ENCODE measurements at regions not wholly inside any gene's neighbourhood (a gene's known extent, or its start where the extent isn't known, plus 50 kb on each side); places are given as distances from the start of the nearest gene placed in this dataset.

GRCh38 chr9:70478963-70479641, 64.6 kb upstream of the KLF9 start:
- Mint-ChIP-seq H3K27ac (no peak overlapping the region), H3K27me3 (no peaks in the 10 kb centered on the region), H3K36me3 (no peaks in the 10 kb centered on the region), H3K9me3 (no peaks in the 10 kb centered on the region), H3K4me1 (peaks cover 4% of the 10 kb centered on the region), H3K4me3 (no peak overlapping the region)
- no peak for DNase-seq

GRCh38 chr9:70477907-70478480, 63.5 kb upstream of the KLF9 start:
- no peak for DNase-seq
- Mint-ChIP-seq H3K27me3 (no peaks in the 10 kb centered on the region), H3K4me1 (no peaks in the 10 kb centered on the region), H3K4me3 (no peak overlapping the region), H3K36me3 (no peaks in the 10 kb centered on the region), H3K9me3 (no peaks in the 10 kb centered on the region), H3K27ac (no peak overlapping the region)

GRCh38 chr9:70477146-70477745, 62.8 kb upstream of the KLF9 start:
- Mint-ChIP-seq H3K36me3 (no peaks in the 10 kb centered on the region), H3K9me3 (no peaks in the 10 kb centered on the region), H3K4me1 (no peaks in the 10 kb centered on the region), H3K27me3 (no peaks in the 10 kb centered on the region), H3K27ac (no peak overlapping the region), H3K4me3 (no peak overlapping the region)
- DNase-seq, result no peak

- Mint-ChIP-seq H3K27ac (no peak overlapping the region), H3K4me1 (peaks cover 9% of the 10 kb centered on the region), H3K36me3 (no peaks in the 10 kb centered on the region), H3K9me3 (no peaks in the 10 kb centered on the region), H3K4me3 (no peak overlapping the region), H3K27me3 (no peaks in the 10 kb centered on the region)
- no peak for DNase-seq
Observed at GRCh38 chr9:70475211-70475610, 60.8 kb upstream of the KLF9 start.

- DNase-seq, result no peak
- H3K27ac Mint-ChIP-seq, result no peak overlapping the region
- no peaks in the 10 kb centered on the region for H3K27me3 Mint-ChIP-seq
- H3K36me3 Mint-ChIP-seq, result no peaks in the 10 kb centered on the region
- H3K4me3 Mint-ChIP-seq, result no peak overlapping the region
- peaks cover 13% of the 10 kb centered on the region for H3K4me1 Mint-ChIP-seq
- no peaks in the 10 kb centered on the region for H3K9me3 Mint-ChIP-seq
Observed at GRCh38 chr9:70474413-70474812, 60.0 kb upstream of the KLF9 start.

- H3K4me1 Mint-ChIP-seq, result peaks cover 24% of the 10 kb centered on the region
Observed at GRCh38 chr9:70472268-70473249, 58.1 kb upstream of the KLF9 start.

GRCh38 chr9:70470050-70471015, 55.9 kb upstream of the KLF9 start:
- Mint-ChIP-seq H3K9me3 (no peaks in the 10 kb centered on the region), H3K36me3 (no peaks in the 10 kb centered on the region), H3K4me3 (no peak overlapping the region), H3K4me1 (peaks cover 39% of the 10 kb centered on the region), H3K27ac (no peak overlapping the region), H3K27me3 (no peaks in the 10 kb centered on the region)
- DNase-seq, result no peak

More at GRCh38 chr9:70472268-70473249, 58.1 kb upstream of the KLF9 start:
- Mint-ChIP-seq H3K9me3 (no peaks in the 10 kb centered on the region), H3K4me3 (no peak overlapping the region), H3K36me3 (no peaks in the 10 kb centered on the region), H3K27ac (no peak overlapping the region), H3K27me3 (no peaks in the 10 kb centered on the region)
- no peak for DNase-seq

- H3K4me1 Mint-ChIP-seq, result peaks cover 42% of the 10 kb centered on the region
- no peaks in the 10 kb centered on the region for H3K27me3 Mint-ChIP-seq
- H3K36me3 Mint-ChIP-seq, result no peaks in the 10 kb centered on the region
- no peaks in the 10 kb centered on the region for H3K9me3 Mint-ChIP-seq
- H3K4me3 Mint-ChIP-seq, result no peak overlapping the region
- no peak for DNase-seq
- no peak overlapping the region for H3K27ac Mint-ChIP-seq
Observed at GRCh38 chr9:70468291-70468690, 53.8 kb upstream of the KLF9 start.

GRCh38 chr9:70466976-70467561, 52.6 kb upstream of the KLF9 start:
- Mint-ChIP-seq H3K4me1 (peaks cover 42% of the 10 kb centered on the region), H3K27me3 (no peaks in the 10 kb centered on the region), H3K36me3 (no peaks in the 10 kb centered on the region), H3K4me3 (no peak overlapping the region), H3K9me3 (no peaks in the 10 kb centered on the region), H3K27ac (no peak overlapping the region)
- peak; percentile 6 for DNase-seq

- no peak for DNase-seq
- Mint-ChIP-seq H3K4me1 (peaks cover 39% of the 10 kb centered on the region), H3K9me3 (no peaks in the 10 kb centered on the region), H3K27me3 (no peaks in the 10 kb centered on the region), H3K27ac (no peak overlapping the region), H3K36me3 (no peaks in the 10 kb centered on the region), H3K4me3 (no peak overlapping the region)
Observed at GRCh38 chr9:70465904-70466303, 51.4 kb upstream of the KLF9 start.

- no peak overlapping the region for H3K27ac Mint-ChIP-seq
- peaks cover 35% of the 10 kb centered on the region for H3K4me1 Mint-ChIP-seq
- no peaks in the 10 kb centered on the region for H3K36me3 Mint-ChIP-seq
- no peak overlapping the region for H3K4me3 Mint-ChIP-seq
- H3K9me3 Mint-ChIP-seq, result no peaks in the 10 kb centered on the region
- no peak for DNase-seq
- no peaks in the 10 kb centered on the region for H3K27me3 Mint-ChIP-seq
Observed at GRCh38 chr9:70465398-70465797, 50.9 kb upstream of the KLF9 start.
